Right forelimb (tissue), 1 donor: ENCODE measurements at regions not wholly inside any gene's neighbourhood (a gene's known extent, or its start where the extent isn't known, plus 50 kb on each side); places are given as distances from the start of the nearest gene placed in this dataset.
"Not testable (repeated sequence)": the region's sequence is repeated elsewhere in the genome, so short reads cannot be mapped to it uniquely, and the experiment has no call there.

ENCODE experiments used
- DNase-seq: peaks from one replicate; pipeline ENCODE4 v3.0.0-alpha.2; 2018

DNA sequence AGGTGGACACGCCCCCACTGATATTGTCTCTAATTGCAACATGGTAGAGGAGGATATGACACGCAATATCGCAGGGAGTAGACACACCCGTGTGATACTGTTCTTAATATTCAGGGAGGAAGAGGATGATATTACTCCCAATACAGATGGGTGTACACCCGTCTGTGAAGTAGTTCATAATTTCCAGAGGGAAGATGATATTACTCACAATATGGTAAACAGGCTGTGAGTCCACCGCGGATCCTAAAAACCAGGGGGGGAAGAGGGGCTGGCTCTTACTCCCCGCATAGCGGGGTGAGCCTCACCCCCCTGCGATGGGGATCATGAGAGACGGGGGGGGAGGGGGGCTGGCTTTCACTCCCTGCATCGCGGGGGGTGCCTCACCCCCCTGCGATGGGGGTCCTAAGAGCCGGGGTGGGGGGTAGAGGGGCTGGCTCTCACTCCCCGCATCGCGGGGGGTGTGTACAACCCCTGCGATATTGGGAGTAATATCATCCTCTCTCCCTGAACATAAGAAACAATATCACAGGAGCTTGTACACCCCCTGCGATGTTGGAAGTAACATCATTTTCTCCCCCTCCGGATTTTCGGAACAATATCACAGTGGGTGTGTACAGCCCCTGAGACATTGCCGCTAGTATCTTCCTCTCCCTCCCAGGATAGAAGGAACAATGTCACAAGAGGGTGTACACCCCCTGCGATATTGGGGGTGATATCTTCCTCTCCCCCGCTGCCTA lies 52.2 kb upstream of the FRG2C start:
- not testable (repeated sequence) for DNase-seq
